ENCODE measurements at regions not wholly inside any gene's neighbourhood (a gene's known extent, or its start where the extent isn't known, plus 50 kb on each side); places are given as distances from the start of the nearest gene placed in this dataset.

DNA sequence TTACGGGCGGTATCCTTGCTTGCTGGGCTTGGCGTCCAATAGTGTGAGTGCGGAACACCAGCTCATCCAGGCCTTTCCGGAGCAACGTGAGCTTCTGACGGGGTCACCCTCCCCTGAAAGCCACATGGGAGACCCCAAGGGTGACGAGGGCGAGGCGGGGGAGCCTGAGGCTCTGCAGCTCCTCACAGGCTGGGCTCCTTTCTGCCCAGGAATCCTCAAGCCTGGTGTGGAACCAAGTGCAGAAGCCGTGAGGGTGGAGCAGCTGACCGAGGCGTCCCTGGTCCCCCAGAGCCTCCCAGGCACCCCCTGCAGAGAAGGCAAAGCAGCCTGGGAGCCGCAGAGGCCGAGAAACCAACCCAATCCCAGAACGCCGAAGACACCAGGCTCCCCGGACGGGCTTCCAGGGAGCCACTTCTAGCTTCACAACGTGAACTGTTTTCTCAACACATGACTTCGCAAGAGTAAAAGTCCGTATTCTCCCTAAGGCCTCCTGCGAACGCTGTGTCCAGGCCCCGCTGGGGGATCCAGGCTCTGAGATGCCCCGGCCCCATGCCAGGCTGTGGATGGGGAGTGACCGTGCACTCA, 530.3 kb downstream of the BRD1 start:
- no peak overlapping the region for H3K4me2 ChIP-seq (ENCODE audit: low read depth, low read length)
- no peaks in the 10 kb centered on the region for H3K79me2 ChIP-seq (ENCODE audit: low read length)
- H3K9ac ChIP-seq (ENCODE audit: low read length), result no peak overlapping the region
- no peaks in the 10 kb centered on the region for H3K9me3 ChIP-seq (replicated peaks; ENCODE audit: insufficient read depth, low read length)
- no peak for DNase-seq
- H4K20me1 ChIP-seq (ENCODE audit: insufficient read depth, low read length), result no peaks in the 10 kb centered on the region
- H3K4me1 ChIP-seq (ENCODE audit: low read length), result no peaks in the 10 kb centered on the region
- TF ChIP-seq, protein P1, sequence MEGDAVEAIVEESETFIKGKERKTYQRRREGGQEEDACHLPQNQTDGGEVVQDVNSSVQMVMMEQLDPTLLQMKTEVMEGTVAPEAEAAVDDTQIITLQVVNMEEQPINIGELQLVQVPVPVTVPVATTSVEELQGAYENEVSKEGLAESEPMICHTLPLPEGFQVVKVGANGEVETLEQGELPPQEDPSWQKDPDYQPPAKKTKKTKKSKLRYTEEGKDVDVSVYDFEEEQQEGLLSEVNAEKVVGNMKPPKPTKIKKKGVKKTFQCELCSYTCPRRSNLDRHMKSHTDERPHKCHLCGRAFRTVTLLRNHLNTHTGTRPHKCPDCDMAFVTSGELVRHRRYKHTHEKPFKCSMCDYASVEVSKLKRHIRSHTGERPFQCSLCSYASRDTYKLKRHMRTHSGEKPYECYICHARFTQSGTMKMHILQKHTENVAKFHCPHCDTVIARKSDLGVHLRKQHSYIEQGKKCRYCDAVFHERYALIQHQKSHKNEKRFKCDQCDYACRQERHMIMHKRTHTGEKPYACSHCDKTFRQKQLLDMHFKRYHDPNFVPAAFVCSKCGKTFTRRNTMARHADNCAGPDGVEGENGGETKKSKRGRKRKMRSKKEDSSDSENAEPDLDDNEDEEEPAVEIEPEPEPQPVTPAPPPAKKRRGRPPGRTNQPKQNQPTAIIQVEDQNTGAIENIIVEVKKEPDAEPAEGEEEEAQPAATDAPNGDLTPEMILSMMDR (IDR thresholded peaks at IDR 0.05; ENCODE audit: low read length), result no peak
- TF ChIP-seq EZH2 (optimal IDR thresholded peaks at IDR 0.05; ENCODE audit: low read depth, low read length) (no peak), EZH2phosphoT487 (IDR thresholded peaks at IDR 0.05; ENCODE audit: low read length) (no peak)
- H3K9me2 ChIP-seq (replicated peaks; ENCODE audit: insufficient read depth, low read length), result no peaks in the 10 kb centered on the region
- H3K36me3 ChIP-seq (replicated peaks; ENCODE audit: insufficient read depth, low read length), result no peaks in the 10 kb centered on the region
- H3F3A ChIP-seq (ENCODE audit: insufficient read depth, low read length), result no peaks in the 10 kb centered on the region
- no peak overlapping the region for H3K27ac ChIP-seq (ENCODE audit: low read length)
- H2AFZ ChIP-seq (ENCODE audit: low read length), result no peak overlapping the region
- peaks cover 98% of the 10 kb centered on the region for H3K27me3 ChIP-seq (replicated peaks; ENCODE audit: insufficient read depth, low read length)
- no peak overlapping the region for H3K4me3 ChIP-seq (ENCODE audit: low read length)

DNA sequence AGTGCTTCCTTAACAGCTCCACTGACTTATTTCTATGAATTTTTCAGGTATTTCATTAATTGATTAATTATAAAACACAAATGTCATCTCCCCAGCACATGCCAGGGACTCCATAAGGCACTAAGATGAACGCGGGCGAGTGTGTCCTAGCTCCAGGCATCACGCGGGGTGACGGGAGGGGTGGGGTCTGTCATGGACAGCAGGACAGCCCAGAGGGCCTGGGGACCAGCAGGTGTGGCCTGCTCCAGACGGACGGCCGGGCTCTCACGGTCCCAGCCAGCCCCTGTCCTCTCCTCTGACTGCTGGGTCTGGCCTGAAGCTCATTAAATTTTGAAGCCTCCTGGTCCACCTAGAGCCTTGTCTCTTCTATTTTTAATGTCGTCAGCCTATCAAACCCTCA, 531.1 kb downstream of the BRD1 start:
- H3K36me3 ChIP-seq (replicated peaks; ENCODE audit: insufficient read depth, low read length), result no peaks in the 10 kb centered on the region
- no peaks in the 10 kb centered on the region for H3K4me1 ChIP-seq (ENCODE audit: low read length)
- peaks cover 98% of the 10 kb centered on the region for H3K27me3 ChIP-seq (replicated peaks; ENCODE audit: insufficient read depth, low read length)
- no peak for DNase-seq
- H3K79me2 ChIP-seq (ENCODE audit: low read length), result no peaks in the 10 kb centered on the region
- no peaks in the 10 kb centered on the region for H3K9me3 ChIP-seq (replicated peaks; ENCODE audit: insufficient read depth, low read length)
- no peak overlapping the region for H3K4me2 ChIP-seq (ENCODE audit: low read depth, low read length)
- H3K9ac ChIP-seq (ENCODE audit: low read length), result no peak overlapping the region
- H2AFZ ChIP-seq (ENCODE audit: low read length), result no peak overlapping the region
- H3K9me2 ChIP-seq (replicated peaks; ENCODE audit: insufficient read depth, low read length), result no peaks in the 10 kb centered on the region
- no peak overlapping the region for H3K4me3 ChIP-seq (ENCODE audit: low read length)
- H4K20me1 ChIP-seq (ENCODE audit: insufficient read depth, low read length), result no peaks in the 10 kb centered on the region
- no peak overlapping the region for H3K27ac ChIP-seq (ENCODE audit: low read length)
- TF ChIP-seq, protein P1 (IDR thresholded peaks at IDR 0.05; ENCODE audit: low read length), result no peak
- no peak for TF ChIP-seq EZH2 (optimal IDR thresholded peaks at IDR 0.05; ENCODE audit: low read depth, low read length)
- TF ChIP-seq EZH2phosphoT487 (IDR thresholded peaks at IDR 0.05; ENCODE audit: low read length), result no peak
- no peaks in the 10 kb centered on the region for H3F3A ChIP-seq (ENCODE audit: insufficient read depth, low read length)

DNA sequence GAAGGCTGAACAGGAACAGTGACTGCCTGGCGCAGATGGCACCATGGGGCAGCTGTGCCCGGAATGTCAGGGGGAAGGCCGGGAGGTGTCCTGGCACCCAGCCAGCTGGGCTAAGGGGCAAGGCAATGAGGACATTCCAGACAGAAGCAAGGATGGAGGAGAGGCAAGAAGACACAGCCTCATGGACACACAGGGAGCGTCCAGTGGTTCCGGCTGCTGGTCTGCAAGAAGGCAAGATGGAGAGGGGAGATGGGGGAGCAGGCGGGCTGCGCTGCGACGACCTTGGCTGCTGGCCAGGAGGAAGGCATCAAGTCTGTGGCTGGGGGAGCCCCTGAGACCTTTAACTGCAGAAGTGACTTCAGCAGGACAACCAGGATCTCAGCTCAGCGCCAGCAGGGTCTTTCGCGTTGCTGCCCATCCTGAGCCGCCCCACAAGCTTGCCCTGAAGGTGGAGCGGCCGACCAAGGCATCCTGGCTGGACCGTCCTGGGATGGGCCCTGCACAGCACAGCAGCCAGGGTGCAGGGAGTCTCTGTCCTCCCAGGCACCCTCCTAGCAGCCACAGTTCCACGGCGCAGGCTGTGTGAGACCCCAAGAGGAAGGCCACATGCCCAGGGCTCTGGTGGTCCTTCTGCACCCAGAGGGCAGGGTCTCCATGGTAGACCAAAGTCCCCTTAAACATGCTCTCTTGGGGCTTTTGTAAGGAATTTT, 531.7 kb downstream of the BRD1 start:
- H4K20me1 ChIP-seq (ENCODE audit: insufficient read depth, low read length), result no peaks in the 10 kb centered on the region
- no peaks in the 10 kb centered on the region for H3K4me1 ChIP-seq (ENCODE audit: low read length)
- H3K9me3 ChIP-seq (replicated peaks; ENCODE audit: insufficient read depth, low read length), result no peaks in the 10 kb centered on the region
- H2AFZ ChIP-seq (ENCODE audit: low read length), result no peak overlapping the region
- H3K9ac ChIP-seq (ENCODE audit: low read length), result no peak overlapping the region
- peaks cover 98% of the 10 kb centered on the region for H3K27me3 ChIP-seq (replicated peaks; ENCODE audit: insufficient read depth, low read length)
- H3K36me3 ChIP-seq (replicated peaks; ENCODE audit: insufficient read depth, low read length), result no peaks in the 10 kb centered on the region
- no peak overlapping the region for H3K4me2 ChIP-seq (ENCODE audit: low read depth, low read length)
- no peaks in the 10 kb centered on the region for H3K79me2 ChIP-seq (ENCODE audit: low read length)
- H3K9me2 ChIP-seq (replicated peaks; ENCODE audit: insufficient read depth, low read length), result no peaks in the 10 kb centered on the region
- no peak overlapping the region for H3K4me3 ChIP-seq (ENCODE audit: low read length)
- no peaks in the 10 kb centered on the region for H3F3A ChIP-seq (ENCODE audit: insufficient read depth, low read length)
- DNase-seq, result no peak
- no peak overlapping the region for H3K27ac ChIP-seq (ENCODE audit: low read length)
- TF ChIP-seq EZH2 (optimal IDR thresholded peaks at IDR 0.05; ENCODE audit: low read depth, low read length), result no peak

DNA sequence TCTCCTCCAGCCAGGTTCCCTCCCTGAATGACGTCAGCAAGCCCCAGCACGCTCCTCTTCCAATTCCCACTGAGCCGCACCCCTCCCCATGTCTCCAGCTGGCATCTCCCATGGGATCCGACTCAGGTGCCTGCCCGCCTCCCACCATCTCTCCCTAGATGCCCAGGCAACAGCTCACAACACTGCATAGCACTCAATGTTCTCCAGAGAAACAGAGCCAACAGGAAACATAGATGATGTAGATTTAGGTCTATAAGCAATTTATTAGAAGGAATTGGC, 532.3 kb downstream of the BRD1 start:
- no peaks in the 10 kb centered on the region for H3K36me3 ChIP-seq (replicated peaks; ENCODE audit: insufficient read depth, low read length)
- DNase-seq, result no peak

More for the DNA sequence above, 532.3 kb downstream of the BRD1 start:
- no peaks in the 10 kb centered on the region for H3K4me1 ChIP-seq (ENCODE audit: low read length)
- no peak overlapping the region for H2AFZ ChIP-seq (ENCODE audit: low read length)
- H3K27me3 ChIP-seq (replicated peaks; ENCODE audit: insufficient read depth, low read length), result peaks cover 98% of the 10 kb centered on the region
- no peaks in the 10 kb centered on the region for H3F3A ChIP-seq (ENCODE audit: insufficient read depth, low read length)
- no peak overlapping the region for H3K27ac ChIP-seq (ENCODE audit: low read length)
- H3K9me2 ChIP-seq (replicated peaks; ENCODE audit: insufficient read depth, low read length), result no peaks in the 10 kb centered on the region
- H3K4me3 ChIP-seq (ENCODE audit: low read length), result no peak overlapping the region
- H3K9ac ChIP-seq (ENCODE audit: low read length), result no peak overlapping the region
- H3K4me2 ChIP-seq (ENCODE audit: low read depth, low read length), result no peak overlapping the region
- TF ChIP-seq, protein P1 (IDR thresholded peaks at IDR 0.05; ENCODE audit: low read length), result no peak
- TF ChIP-seq EZH2phosphoT487 (IDR thresholded peaks at IDR 0.05; ENCODE audit: low read length), result no peak
- no peak for TF ChIP-seq EZH2 (optimal IDR thresholded peaks at IDR 0.05; ENCODE audit: low read depth, low read length)
- no peaks in the 10 kb centered on the region for H4K20me1 ChIP-seq (ENCODE audit: insufficient read depth, low read length)
- no peaks in the 10 kb centered on the region for H3K79me2 ChIP-seq (ENCODE audit: low read length)
- H3K9me3 ChIP-seq (replicated peaks; ENCODE audit: insufficient read depth, low read length), result no peaks in the 10 kb centered on the region

Data from MM.1S (cell line).